ENCODE measurements at regions not wholly inside any gene's neighbourhood (a gene's known extent, or its start where the extent isn't known, plus 50 kb on each side); places are given as distances from the start of the nearest gene placed in this dataset.
"Not testable (repeated sequence)": the region's sequence is repeated elsewhere in the genome, so short reads cannot be mapped to it uniquely, and the experiment has no call there.

DNA sequence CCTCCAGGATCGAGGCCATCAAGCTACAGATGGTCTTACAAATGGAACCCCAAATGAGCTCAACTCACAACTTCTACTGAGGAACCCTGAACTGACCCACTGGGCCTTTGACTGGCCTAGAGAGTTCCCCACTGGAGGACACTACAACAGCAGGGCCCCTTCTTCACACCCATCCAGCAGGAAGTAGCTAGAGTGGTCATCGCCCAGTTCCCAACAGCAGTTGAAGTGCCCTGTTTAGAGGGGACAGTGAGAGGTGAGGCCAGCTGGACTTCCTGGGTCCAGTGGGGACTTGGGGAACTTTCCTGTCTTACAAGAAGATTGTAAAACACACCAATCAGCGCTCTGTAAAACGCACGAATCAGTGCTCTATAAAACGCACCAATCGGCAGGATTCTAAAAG is 247.9 kb upstream of the BTG1 start:
- DNase-seq = no peak
- BruUV-seq (replicated peaks) = no TSS peak
- CTCF ChIA-PET = no interaction called here

DNA sequence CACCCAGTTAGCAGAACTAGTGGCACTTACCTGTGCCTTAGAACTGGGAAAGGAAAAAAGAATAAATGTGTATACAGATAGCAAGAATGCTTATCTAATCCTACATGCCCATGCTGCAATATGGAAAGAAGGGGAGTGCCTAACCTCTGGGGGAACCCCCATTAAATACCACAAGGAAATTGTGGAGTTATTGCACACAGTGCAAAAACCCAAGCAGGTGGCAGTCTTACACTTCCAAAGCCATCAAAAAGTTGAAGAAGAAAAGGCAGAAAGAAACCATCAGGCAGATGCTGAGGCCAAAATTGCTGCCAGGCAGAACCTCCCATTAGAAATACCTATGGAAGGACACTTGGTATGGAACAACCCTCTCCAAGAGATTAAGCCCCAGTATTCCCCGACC is 246.1 kb upstream of the BTG1 start:
- H3K4me3 ChIP-seq; CTCF ChIA-PET; H4K20me1 ChIP-seq (ENCODE audit: insufficient read depth); intact Hi-C loops (cut with micrococcal nuclease; ENCODE audit: unreplicated experiment); H3K4me1 ChIP-seq (replicated peaks; ENCODE audit: insufficient read depth); H3K79me2 ChIP-seq (ENCODE audit: low read depth); H3K27me3 ChIP-seq (ENCODE audit: insufficient read depth, low read depth); H3K4me2 ChIP-seq; H2AFZ ChIP-seq; POLR2A ChIA-PET (ENCODE audit: unreplicated experiment); H3K9me3 ChIP-seq (ENCODE audit: insufficient read depth, low read depth); DNase-seq; BruUV-seq (replicated peaks); H3F3A ChIP-seq (ENCODE audit: insufficient read depth, low read depth); H3K36me3 ChIP-seq (ENCODE audit: low read depth); H3K9me2 ChIP-seq (ENCODE audit: insufficient read depth); H3K27ac ChIP-seq: not testable (repeated sequence)

More for the DNA sequence above, 247.9 kb upstream of the BTG1 start:
- no peak overlapping the region for H3K27ac ChIP-seq
- H2AFZ ChIP-seq = no peak overlapping the region
- POLR2A ChIA-PET (ENCODE audit: unreplicated experiment) = no interaction called here
- H3F3A ChIP-seq (ENCODE audit: insufficient read depth, low read depth) = peaks cover 4% of the 10 kb centered on the region; the same call in 1 of the 2 replicates
- H3K4me3 ChIP-seq = no peak overlapping the region
- H4K20me1 ChIP-seq (ENCODE audit: insufficient read depth) = no peaks in the 10 kb centered on the region
- H3K4me1 ChIP-seq (replicated peaks; ENCODE audit: insufficient read depth) = peaks cover 16% of the 10 kb centered on the region
- no peaks in the 10 kb centered on the region for H3K36me3 ChIP-seq (ENCODE audit: low read depth)
- H3K27me3 ChIP-seq (ENCODE audit: insufficient read depth, low read depth) = no peaks in the 10 kb centered on the region
- no peak overlapping the region for H3K4me2 ChIP-seq
- H3K9me2 ChIP-seq (ENCODE audit: insufficient read depth) = no peaks in the 10 kb centered on the region
- H3K9me3 ChIP-seq (ENCODE audit: insufficient read depth, low read depth) = no peaks in the 10 kb centered on the region; the same call in 1 of the 2 replicates
- intact Hi-C loops (cut with micrococcal nuclease; ENCODE audit: unreplicated experiment) = no loop called here
- no peaks in the 10 kb centered on the region for H3K79me2 ChIP-seq (ENCODE audit: low read depth)
- no peak for TF ChIP-seq EZH2 (IDR thresholded peaks at IDR 0.05; ENCODE audit: low read depth)
- TF ChIP-seq, protein P1, sequence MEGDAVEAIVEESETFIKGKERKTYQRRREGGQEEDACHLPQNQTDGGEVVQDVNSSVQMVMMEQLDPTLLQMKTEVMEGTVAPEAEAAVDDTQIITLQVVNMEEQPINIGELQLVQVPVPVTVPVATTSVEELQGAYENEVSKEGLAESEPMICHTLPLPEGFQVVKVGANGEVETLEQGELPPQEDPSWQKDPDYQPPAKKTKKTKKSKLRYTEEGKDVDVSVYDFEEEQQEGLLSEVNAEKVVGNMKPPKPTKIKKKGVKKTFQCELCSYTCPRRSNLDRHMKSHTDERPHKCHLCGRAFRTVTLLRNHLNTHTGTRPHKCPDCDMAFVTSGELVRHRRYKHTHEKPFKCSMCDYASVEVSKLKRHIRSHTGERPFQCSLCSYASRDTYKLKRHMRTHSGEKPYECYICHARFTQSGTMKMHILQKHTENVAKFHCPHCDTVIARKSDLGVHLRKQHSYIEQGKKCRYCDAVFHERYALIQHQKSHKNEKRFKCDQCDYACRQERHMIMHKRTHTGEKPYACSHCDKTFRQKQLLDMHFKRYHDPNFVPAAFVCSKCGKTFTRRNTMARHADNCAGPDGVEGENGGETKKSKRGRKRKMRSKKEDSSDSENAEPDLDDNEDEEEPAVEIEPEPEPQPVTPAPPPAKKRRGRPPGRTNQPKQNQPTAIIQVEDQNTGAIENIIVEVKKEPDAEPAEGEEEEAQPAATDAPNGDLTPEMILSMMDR (conservative IDR thresholded peaks at IDR 0.05) = no peak

DNA sequence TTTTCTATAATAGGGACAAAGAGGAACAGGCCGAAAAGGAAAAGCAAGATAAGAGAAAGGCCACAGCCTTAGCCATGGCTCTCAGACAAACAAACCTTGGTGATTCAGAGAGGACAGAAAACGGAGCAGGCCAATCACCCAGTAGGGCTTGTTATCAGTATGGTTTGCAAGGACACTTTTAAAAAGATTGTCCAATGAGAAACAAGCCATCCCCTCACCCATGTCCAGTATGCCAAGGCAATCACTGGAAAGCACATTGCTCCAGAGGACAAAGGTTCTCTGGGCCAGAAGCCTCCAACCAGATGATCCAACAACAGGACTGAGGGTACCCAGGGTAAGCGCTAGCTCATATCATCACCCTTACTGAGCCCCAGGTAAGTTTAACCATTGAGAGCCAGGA is 243.8 kb upstream of the BTG1 start:
- no peaks in the 10 kb centered on the region for H3K27me3 ChIP-seq (ENCODE audit: insufficient read depth, low read depth)
- H2AFZ ChIP-seq = no peak overlapping the region
- intact Hi-C loops (cut with micrococcal nuclease; ENCODE audit: unreplicated experiment) = no loop called here
- no peak overlapping the region for H3K4me2 ChIP-seq
- no peak for TF ChIP-seq EZH2 (IDR thresholded peaks at IDR 0.05; ENCODE audit: low read depth)
- TF ChIP-seq, protein P1 (conservative IDR thresholded peaks at IDR 0.05) = no peak
- H3K4me3 ChIP-seq = no peak overlapping the region
- no peaks in the 10 kb centered on the region for H3K9me2 ChIP-seq (ENCODE audit: insufficient read depth)
- no peaks in the 10 kb centered on the region for H3K4me1 ChIP-seq (replicated peaks; ENCODE audit: insufficient read depth)
- H3K36me3 ChIP-seq (ENCODE audit: low read depth) = no peaks in the 10 kb centered on the region
- CTCF ChIA-PET = no interaction called here
- no peak for DNase-seq
- BruUV-seq (replicated peaks) = no TSS peak
- POLR2A ChIA-PET (ENCODE audit: unreplicated experiment) = no interaction called here
- H4K20me1 ChIP-seq (ENCODE audit: insufficient read depth) = no peaks in the 10 kb centered on the region
- H3F3A ChIP-seq (ENCODE audit: insufficient read depth, low read depth) = no peaks in the 10 kb centered on the region
- no peaks in the 10 kb centered on the region for H3K79me2 ChIP-seq (ENCODE audit: low read depth)
- no peaks in the 10 kb centered on the region for H3K9me3 ChIP-seq (ENCODE audit: insufficient read depth, low read depth)
- H3K27ac ChIP-seq = no peak overlapping the region

DNA sequence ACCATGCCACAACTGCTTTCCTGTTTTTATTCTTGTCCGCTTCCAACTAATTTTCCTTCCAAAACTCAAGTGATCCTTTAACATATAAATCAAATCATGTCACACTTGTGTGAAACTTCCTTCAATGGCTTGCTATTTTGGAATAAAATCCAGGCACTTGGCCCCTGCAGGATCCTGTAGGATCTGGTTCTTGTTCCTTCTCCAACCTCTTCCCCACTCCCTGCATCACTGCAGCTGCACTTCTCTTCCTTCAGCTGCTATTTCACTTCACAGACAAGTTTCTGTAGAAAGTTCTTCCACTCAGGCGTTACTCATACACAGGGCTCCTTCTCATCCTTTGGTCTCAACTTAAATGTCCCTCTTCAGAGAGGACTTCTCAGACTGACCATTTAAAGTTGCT is 239.7 kb upstream of the BTG1 start:
- intact Hi-C loops (cut with micrococcal nuclease; ENCODE audit: unreplicated experiment) = no loop called here
- Histone ChIP-seq H3K36me3 (ENCODE audit: low read depth) (no peaks in the 10 kb centered on the region), H3F3A (ENCODE audit: insufficient read depth, low read depth) (no peaks in the 10 kb centered on the region), H3K9me2 (ENCODE audit: insufficient read depth) (no peaks in the 10 kb centered on the region), H3K27ac (no peak overlapping the region), H3K79me2 (ENCODE audit: low read depth) (no peaks in the 10 kb centered on the region), H4K20me1 (ENCODE audit: insufficient read depth) (no peaks in the 10 kb centered on the region), H3K4me3 (no peak overlapping the region), H3K4me2 (no peak overlapping the region), H2AFZ (no peak overlapping the region), H3K27me3 (ENCODE audit: insufficient read depth, low read depth) (no peaks in the 10 kb centered on the region), H3K4me1 (replicated peaks; ENCODE audit: insufficient read depth) (no peaks in the 10 kb centered on the region), H3K9me3 (ENCODE audit: insufficient read depth, low read depth) (no peaks in the 10 kb centered on the region; the same call in 1 of the 2 replicates)
- no TSS peak for BruUV-seq (replicated peaks)
- TF ChIP-seq, protein P1 (conservative IDR thresholded peaks at IDR 0.05) = no peak
- TF ChIP-seq EZH2 (IDR thresholded peaks at IDR 0.05; ENCODE audit: low read depth) = no peak
- ChIA-PET POLR2A (ENCODE audit: unreplicated experiment) (no interaction called here), CTCF (no interaction called here)
- DNase-seq = no peak
